NB4 (cell line): ENCODE measurements at regions not wholly inside any gene's neighbourhood (a gene's known extent, or its start where the extent isn't known, plus 50 kb on each side); places are given as distances from the start of the nearest gene placed in this dataset.
A peak's percentile ranks its signal among the peaks of the same experiment; 100 is the strongest.
"Not testable (repeated sequence)": the region's sequence is repeated elsewhere in the genome, so short reads cannot be mapped to it uniquely, and the experiment has no call there.

Experiments
- DNase-seq: peaks from one replicate; pipeline ENCODE4 v3.0.0; 2010; ENCODE audit warnings: low read depth
- H3K4me3 ChIP-seq: one replicate; pipeline ENCODE4 v1.5.1; 2011; ENCODE audit warnings: mild to moderate bottlenecking, low read depth, low read length, moderate library complexity
- MYC ChIP-seq: IDR thresholded peaks from 2 replicates; pipeline ENCODE4 v1.6.1; 2011; ENCODE audit warnings: low read depth, low read length
- POLR2A ChIP-seq: IDR thresholded peaks from 2 replicates; pipeline ENCODE4 v1.6.1; 2011; ENCODE audit warnings: mild to moderate bottlenecking; ENCODE audit not compliant: insufficient read length; ENCODE audit errors: extremely low read depth
- TF ChIP-seq, protein P1 (sequence below): IDR thresholded peaks from one replicate; pipeline ENCODE4 v1.5.1; 2012; ENCODE audit warnings: low read depth, low read length
- TF ChIP-seq, protein P2 (sequence below): IDR thresholded peaks from 2 replicates; pipeline ENCODE4 v1.6.1; 2011; ENCODE audit warnings: low read depth, low read length

DNA sequence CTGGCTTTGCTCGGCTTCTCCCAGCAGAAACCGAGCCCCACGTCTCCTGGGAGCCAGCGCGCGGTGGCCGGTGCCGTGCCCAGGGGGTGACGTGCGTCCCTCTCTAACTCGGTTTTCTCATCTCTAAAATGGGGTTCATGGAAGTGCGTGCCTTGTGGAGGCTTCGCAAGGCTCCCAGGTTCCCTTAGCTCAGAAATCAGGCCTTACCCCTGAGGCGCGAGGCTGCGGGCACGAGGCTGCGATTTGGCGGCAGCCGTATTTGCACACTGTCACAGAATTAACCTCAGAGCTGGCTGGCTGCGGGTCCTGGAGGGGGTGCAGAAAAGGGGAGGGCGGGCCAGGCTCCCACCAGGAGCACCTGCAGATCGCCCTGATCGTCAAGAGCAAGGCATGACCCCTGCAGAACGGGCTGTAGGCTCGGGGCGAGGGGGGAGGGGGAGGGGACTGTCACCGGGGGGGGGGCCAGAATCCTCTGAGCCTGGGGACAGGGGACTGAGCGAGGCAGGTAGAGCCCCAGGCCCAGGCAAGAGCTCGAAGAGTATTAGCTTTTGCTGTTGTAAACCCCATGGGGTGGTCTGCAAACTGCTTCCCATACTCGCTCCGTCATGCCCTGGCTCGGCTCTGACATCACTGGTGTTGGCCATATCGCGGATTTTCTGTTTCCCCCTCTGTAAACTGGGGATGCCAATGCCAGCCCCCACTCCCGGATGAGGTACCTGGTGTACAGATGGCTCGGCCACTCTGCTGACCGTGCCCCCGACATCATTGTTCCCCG is 62.2 kb downstream of the CCNE1 start:
- no peak overlapping the region for H3K4me3 ChIP-seq
- no peak for DNase-seq
- TF ChIP-seq POLR2A (no peak), MYC (no peak)
- TF ChIP-seq, protein P1, sequence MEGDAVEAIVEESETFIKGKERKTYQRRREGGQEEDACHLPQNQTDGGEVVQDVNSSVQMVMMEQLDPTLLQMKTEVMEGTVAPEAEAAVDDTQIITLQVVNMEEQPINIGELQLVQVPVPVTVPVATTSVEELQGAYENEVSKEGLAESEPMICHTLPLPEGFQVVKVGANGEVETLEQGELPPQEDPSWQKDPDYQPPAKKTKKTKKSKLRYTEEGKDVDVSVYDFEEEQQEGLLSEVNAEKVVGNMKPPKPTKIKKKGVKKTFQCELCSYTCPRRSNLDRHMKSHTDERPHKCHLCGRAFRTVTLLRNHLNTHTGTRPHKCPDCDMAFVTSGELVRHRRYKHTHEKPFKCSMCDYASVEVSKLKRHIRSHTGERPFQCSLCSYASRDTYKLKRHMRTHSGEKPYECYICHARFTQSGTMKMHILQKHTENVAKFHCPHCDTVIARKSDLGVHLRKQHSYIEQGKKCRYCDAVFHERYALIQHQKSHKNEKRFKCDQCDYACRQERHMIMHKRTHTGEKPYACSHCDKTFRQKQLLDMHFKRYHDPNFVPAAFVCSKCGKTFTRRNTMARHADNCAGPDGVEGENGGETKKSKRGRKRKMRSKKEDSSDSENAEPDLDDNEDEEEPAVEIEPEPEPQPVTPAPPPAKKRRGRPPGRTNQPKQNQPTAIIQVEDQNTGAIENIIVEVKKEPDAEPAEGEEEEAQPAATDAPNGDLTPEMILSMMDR: no peak
- TF ChIP-seq, protein P2, sequence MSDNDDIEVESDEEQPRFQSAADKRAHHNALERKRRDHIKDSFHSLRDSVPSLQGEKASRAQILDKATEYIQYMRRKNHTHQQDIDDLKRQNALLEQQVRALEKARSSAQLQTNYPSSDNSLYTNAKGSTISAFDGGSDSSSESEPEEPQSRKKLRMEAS: no peak

DNA sequence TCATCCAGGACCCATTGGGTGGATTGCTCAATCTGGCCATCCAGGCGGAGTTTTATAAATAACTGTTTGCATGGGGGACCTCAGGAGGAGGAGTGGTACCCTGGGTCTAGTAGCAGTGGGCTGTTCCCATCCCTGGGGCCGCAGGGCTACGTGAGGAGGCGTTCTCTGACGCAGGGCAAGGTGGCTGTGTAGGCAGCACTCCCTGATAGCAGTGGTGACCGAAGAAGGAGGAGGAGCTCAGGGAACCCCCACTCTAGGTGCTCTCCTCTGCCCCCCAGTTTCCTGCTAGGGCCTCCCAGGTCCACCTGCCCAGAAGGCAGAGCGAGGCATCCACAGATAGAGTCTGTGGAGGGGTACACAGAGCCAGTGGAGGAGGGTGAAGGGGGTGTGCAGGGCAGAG is 64.1 kb downstream of the CCNE1 start:
- H3K4me3 ChIP-seq: no peak overlapping the region
- no peak for DNase-seq
- TF ChIP-seq, protein P1: no peak
- TF ChIP-seq MYC: no peak
- TF ChIP-seq, protein P2: no peak
- no peak for TF ChIP-seq POLR2A

DNA sequence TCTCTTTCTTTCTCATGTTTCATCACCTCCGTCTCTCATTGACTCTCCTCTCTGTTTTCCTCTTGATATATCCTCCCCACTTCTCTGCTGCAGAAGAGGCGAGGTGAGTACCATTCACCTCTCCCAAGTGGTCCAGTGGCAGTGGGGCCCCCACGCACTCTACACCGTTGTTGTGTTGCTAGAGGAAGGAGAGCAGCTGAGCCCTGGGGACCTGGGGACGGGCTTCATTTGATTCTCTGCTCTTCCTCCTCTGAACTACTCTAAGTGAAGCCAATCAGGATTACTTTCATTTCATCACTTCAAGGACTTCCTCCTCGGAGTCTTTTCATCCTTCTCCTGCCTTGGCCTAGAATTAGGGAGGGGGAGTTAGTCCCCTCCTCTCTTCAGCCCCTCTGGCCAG is 64.6 kb downstream of the CCNE1 start:
- H3K4me3 ChIP-seq: no peak overlapping the region

DNA sequence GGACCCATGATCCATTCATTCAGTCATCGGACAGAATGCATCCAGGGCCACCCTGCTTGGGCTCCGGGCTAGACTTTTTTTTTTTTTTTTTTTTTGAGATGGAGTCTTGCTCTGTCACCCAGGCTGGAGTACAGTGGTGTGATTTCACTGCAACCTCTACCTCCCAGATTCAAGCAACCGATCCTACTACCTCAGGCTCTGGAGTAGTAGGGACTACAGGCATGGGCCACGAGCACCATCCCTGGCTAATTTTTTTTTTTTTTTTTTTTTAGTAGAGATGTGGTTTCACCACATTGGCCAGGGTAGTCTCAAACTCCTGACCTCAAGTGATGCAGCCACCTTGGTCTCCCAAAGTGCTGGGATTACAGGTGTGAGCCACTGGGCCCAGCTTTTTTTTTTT is 65.1 kb downstream of the CCNE1 start:
- H3K4me3 ChIP-seq, DNase-seq: not testable (repeated sequence)

More for the DNA sequence above, 64.6 kb downstream of the CCNE1 start:
- TF ChIP-seq, protein P1: no peak
- TF ChIP-seq, protein P2: no peak
- TF ChIP-seq MYC: no peak
- no peak for TF ChIP-seq POLR2A
- no peak for DNase-seq

DNA sequence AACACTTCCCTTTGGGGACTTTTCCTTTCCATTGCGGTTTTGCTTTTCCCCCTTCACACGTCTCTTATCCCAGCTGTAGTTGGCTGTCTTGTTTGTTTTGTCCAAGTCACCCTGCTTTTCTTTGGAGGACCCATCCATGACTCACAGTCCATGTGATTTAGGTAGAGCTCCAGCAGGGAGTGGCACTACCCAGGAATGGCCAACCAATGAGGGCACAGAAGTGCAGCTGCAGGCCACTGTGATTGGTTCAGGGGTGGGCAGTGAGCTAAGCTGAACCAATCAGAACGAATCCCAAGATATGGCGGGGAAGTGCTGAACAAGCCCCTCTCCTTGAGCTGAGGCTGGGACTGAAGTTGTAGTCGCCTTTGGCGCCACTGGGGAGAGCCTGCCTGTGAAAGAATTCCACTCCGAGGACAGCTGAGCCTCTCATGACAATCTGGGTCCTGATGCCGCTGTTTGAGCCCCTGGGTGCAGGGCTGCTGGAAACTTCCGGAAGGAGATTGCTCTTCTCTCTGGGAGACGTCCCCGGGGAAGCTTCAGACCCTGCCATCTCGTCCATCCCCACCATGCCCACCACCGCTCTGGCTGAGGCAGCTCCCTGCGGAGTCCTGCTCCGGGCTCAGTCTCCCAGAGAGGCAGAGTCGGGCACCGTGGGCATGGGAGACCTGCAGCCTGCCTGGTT is 62.9 kb upstream of the URI1 start:
- peak; percentile 43 for DNase-seq
- H3K4me3 ChIP-seq: no peak overlapping the region
- TF ChIP-seq, protein P1: no peak
- TF ChIP-seq MYC: no peak
- TF ChIP-seq POLR2A: no peak
- TF ChIP-seq, protein P2: no peak

DNA sequence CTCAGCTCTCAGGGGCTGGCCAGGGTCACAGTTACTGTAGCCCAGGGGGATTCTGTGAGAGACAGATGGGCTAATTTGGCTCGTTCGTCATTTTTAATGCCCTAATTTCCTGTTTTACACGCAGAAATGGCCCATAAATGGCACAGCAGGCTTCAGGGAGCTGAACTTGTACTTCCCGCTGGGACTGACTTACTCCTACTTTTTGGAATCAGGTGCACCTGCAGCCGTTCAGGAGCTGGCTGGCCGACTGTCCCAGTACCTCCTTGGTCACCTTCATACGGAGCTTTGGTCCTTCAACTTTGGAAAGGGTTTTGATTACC is 62.4 kb upstream of the URI1 start:
- H3K4me3 ChIP-seq: no peak overlapping the region
- no peak for DNase-seq
- no peak for TF ChIP-seq MYC
- TF ChIP-seq, protein P2: no peak
- TF ChIP-seq POLR2A: no peak
- TF ChIP-seq, protein P1: no peak
